AG04450 (cell line): ENCODE measurements at regions not wholly inside any gene's neighbourhood (a gene's known extent, or its start where the extent isn't known, plus 50 kb on each side); places are given as distances from the start of the nearest gene placed in this dataset.

Experiments used
- CTCF ChIA-PET: fragments of 300-600, 350-600 bp; formaldehyde crosslinking; extraction: SDS; loops from one replicate; lab custom pipeline; 2022; ENCODE audit warnings: antibody characterized with exemption, inconsistent platforms; lab: Charles Lee
- POLR2A ChIA-PET: fragments of 350-600 bp; formaldehyde crosslinking; extraction: SDS; loops from one replicate; lab custom pipeline; 2021; ENCODE audit warnings: antibody characterized with exemption, inconsistent platforms; lab: Yijun Ruan, JAX
- DNase-seq: peaks from one replicate; pipeline ENCODE4 v3.0.0-alpha.2; 2011; ENCODE audit warnings: low read depth, low spot score
- H3K27ac ChIP-seq: one replicate; pipeline ENCODE4 v1.5.1; 2012; ENCODE audit warnings: low read depth, low read length, control low read depth
- H3K27me3 ChIP-seq: one replicate; pipeline ENCODE4 v1.6.0; 2012; ENCODE audit warnings: low read length; ENCODE audit not compliant: control insufficient read depth, insufficient read depth
- H3K4me3 ChIP-seq: 2 replicates; pipeline ENCODE4 v1.5.1; 2011; ENCODE audit warnings: mild to moderate bottlenecking, low read depth, low read length, control low read depth
- H3K9me3 ChIP-seq: 2 replicates; pipeline ENCODE4 v1.5.1; 2012; ENCODE audit warnings: low read length; ENCODE audit not compliant: control insufficient read depth, insufficient read depth
- TF ChIP-seq, protein P1 (sequence below): IDR thresholded peaks from 2 replicates; pipeline ENCODE4 v1.5.1; 2011; ENCODE audit warnings: low read depth, low read length, control low read depth, inconsistent platforms

GRCh38 chr4:178063568-178063967 lies 621.3 kb upstream of the AGA start:
- H3K4me3 ChIP-seq, result no peak overlapping the region
- no peaks in the 10 kb centered on the region for H3K27me3 ChIP-seq
- H3K9me3 ChIP-seq, result no peaks in the 10 kb centered on the region
- CTCF ChIA-PET, result no interaction called here
- POLR2A ChIA-PET, result no interaction called here
- no peak for DNase-seq
- H3K27ac ChIP-seq, result no peak overlapping the region
- TF ChIP-seq, protein P1, sequence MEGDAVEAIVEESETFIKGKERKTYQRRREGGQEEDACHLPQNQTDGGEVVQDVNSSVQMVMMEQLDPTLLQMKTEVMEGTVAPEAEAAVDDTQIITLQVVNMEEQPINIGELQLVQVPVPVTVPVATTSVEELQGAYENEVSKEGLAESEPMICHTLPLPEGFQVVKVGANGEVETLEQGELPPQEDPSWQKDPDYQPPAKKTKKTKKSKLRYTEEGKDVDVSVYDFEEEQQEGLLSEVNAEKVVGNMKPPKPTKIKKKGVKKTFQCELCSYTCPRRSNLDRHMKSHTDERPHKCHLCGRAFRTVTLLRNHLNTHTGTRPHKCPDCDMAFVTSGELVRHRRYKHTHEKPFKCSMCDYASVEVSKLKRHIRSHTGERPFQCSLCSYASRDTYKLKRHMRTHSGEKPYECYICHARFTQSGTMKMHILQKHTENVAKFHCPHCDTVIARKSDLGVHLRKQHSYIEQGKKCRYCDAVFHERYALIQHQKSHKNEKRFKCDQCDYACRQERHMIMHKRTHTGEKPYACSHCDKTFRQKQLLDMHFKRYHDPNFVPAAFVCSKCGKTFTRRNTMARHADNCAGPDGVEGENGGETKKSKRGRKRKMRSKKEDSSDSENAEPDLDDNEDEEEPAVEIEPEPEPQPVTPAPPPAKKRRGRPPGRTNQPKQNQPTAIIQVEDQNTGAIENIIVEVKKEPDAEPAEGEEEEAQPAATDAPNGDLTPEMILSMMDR, result no peak

- Histone ChIP-seq H3K27me3 (no peaks in the 10 kb centered on the region), H3K27ac (no peak overlapping the region), H3K9me3 (no peaks in the 10 kb centered on the region), H3K4me3 (no peak overlapping the region)
- ChIA-PET POLR2A (no interaction called here), CTCF (no interaction called here)
- DNase-seq, result no peak
- TF ChIP-seq, protein P1, result no peak
Observed at GRCh38 chr4:178066338-178066941, 624.2 kb upstream of the AGA start.

DNA sequence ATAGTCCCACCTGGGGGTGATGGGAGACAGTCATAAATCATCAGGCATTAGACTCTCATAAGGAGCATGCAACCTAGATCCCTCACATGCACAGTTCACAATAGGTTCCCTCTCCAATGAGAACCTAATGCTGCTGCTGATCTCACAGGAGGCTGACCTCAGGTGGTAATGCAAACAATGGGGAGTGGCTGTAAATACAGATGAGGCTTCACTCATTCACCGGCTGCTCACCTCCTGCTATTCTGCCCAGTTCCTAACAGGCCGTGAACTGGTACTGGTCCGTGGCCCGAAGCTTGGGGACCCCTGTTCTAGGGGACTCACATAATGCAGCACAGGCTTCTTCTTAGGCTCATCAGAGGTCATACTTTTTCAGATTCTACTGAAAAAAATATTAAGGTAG lies 625.9 kb upstream of the AGA start:
- ChIA-PET CTCF (no interaction called here), POLR2A (no interaction called here)
- H3K27me3 ChIP-seq, result no peaks in the 10 kb centered on the region
- H3K9me3 ChIP-seq, result no peaks in the 10 kb centered on the region
- no peak overlapping the region for H3K27ac ChIP-seq
- no peak overlapping the region for H3K4me3 ChIP-seq
- no peak for DNase-seq
- TF ChIP-seq, protein P1, result no peak

- DNase-seq, result no peak
- Histone ChIP-seq H3K4me3 (no peak overlapping the region), H3K27me3 (no peaks in the 10 kb centered on the region), H3K9me3 (no peaks in the 10 kb centered on the region), H3K27ac (no peak overlapping the region)
- ChIA-PET CTCF (no interaction called here), POLR2A (no interaction called here)
- TF ChIP-seq, protein P1, result no peak
Observed at GRCh38 chr4:178070163-178070562, 627.9 kb upstream of the AGA start.

- no peak overlapping the region for H3K4me3 ChIP-seq
- DNase-seq, result no peak
- TF ChIP-seq, protein P1, result no peak
- ChIA-PET POLR2A (no interaction called here), CTCF (no interaction called here)
- no peak overlapping the region for H3K27ac ChIP-seq
- H3K9me3 ChIP-seq, result no peaks in the 10 kb centered on the region
- no peaks in the 10 kb centered on the region for H3K27me3 ChIP-seq
Observed at GRCh38 chr4:178080312-178080711, 638.1 kb upstream of the AGA start.
